Smooth muscle cell (in vitro differentiated cells): ENCODE measurements at regions not wholly inside any gene's neighbourhood (a gene's known extent, or its start where the extent isn't known, plus 50 kb on each side); places are given as distances from the start of the nearest gene placed in this dataset.

Source experiments
- DNase-seq: peaks from one replicate; lab custom pipeline; 2025; ENCODE audit not compliant: unreplicated experiment; lab: John Stamatoyannopoulos, UW
- H2AFZ ChIP-seq: fragments of 200-600 bp; sonication (generic); 2 replicates; pipeline ENCODE4 v1.6.0; 2016; ENCODE audit warnings: antibody characterized with exemption, low read depth, mild to moderate bottlenecking
- H3F3A ChIP-seq: fragments of 200-600 bp; sonication (generic); 2 replicates; pipeline ENCODE4 v1.6.0; 2017; ENCODE audit warnings: antibody characterized with exemption, low read depth
- H3K27ac ChIP-seq: fragments of 200-600 bp; sonication (generic); 2 replicates; pipeline ENCODE4 v1.5.1; 2016; ENCODE audit warnings: low read depth, mild to moderate bottlenecking
- H3K27me3 ChIP-seq: fragments of 200-600 bp; sonication (generic); 2 replicates; pipeline ENCODE4 v1.6.1; 2016; ENCODE audit warnings: low read depth, mild to moderate bottlenecking
- H3K36me3 ChIP-seq: fragments of 200-600 bp; sonication (generic); 2 replicates; pipeline ENCODE4 v1.5.1; 2016; ENCODE audit warnings: low read depth
- H3K4me1 ChIP-seq: fragments of 200-600 bp; sonication (generic); 2 replicates; pipeline ENCODE4 v1.5.1; 2016; ENCODE audit warnings: low read depth
- H3K4me2 ChIP-seq: fragments of 200-600 bp; sonication (generic); 2 replicates; pipeline ENCODE4 v1.6.0; 2016; ENCODE audit warnings: mild to moderate bottlenecking
- H3K4me3 ChIP-seq: fragments of 200-600 bp; sonication (generic); 2 replicates; pipeline ENCODE4 v1.5.1; 2016; ENCODE audit warnings: mild to moderate bottlenecking
- H3K79me2 ChIP-seq: fragments of 200-600 bp; sonication (generic); 2 replicates; pipeline ENCODE4 v1.6.0; 2016; ENCODE audit warnings: low read depth, mild to moderate bottlenecking
- H3K9ac ChIP-seq: fragments of 200-600 bp; sonication (generic); 2 replicates; pipeline ENCODE4 v1.6.0; 2016; ENCODE audit warnings: low read depth
- H3K9me3 ChIP-seq: fragments of 200-600 bp; sonication (generic); replicated peaks from 2 replicates; pipeline ENCODE4 v1.5.1; 2016; ENCODE audit warnings: low read depth
- H4K20me1 ChIP-seq: fragments of 200-600 bp; sonication (generic); 2 replicates; pipeline ENCODE4 v1.6.0; 2016; ENCODE audit warnings: low read depth
- CTCF ChIP-seq: fragments of 200-600 bp; sonication (generic); IDR thresholded peaks from 2 replicates; pipeline ENCODE4 v1.5.1; 2017; ENCODE audit warnings: borderline replicate concordance, mild to moderate bottlenecking, antibody characterized with exemption; ENCODE audit not compliant: insufficient read depth, poor library complexity, severe bottlenecking
- WGBS: methylation state at CpG from one replicate; pipeline ENCODE4 v1.1.7; 2016; ENCODE audit warnings: low lambda C conversion rate; 5-methylcytosine and 5-hydroxymethylcytosine counted together

- 79% methylated on average over 1 of the region's 1 CpG for WGBS
- TF ChIP-seq CTCF: no peak
- Histone ChIP-seq H3K9me3 (no peaks in the 10 kb centered on the region), H3K27ac (no peak overlapping the region), H3K4me2 (no peak overlapping the region), H3K27me3 (no peaks in the 10 kb centered on the region), H3F3A (peaks cover 14% of the 10 kb centered on the region), H2AFZ (peak overlapping the region; percentile 38), H3K79me2 (no peaks in the 10 kb centered on the region), H4K20me1 (no peaks in the 10 kb centered on the region), H3K36me3 (no peaks in the 10 kb centered on the region), H3K4me3 (no peak overlapping the region), H3K4me1 (peaks cover 8% of the 10 kb centered on the region), H3K9ac (no peak overlapping the region)
- no peak for DNase-seq
These were observed 555.6 kb downstream of the CCDC85A start for GRCh38 chr2:56739413-56739812.

GRCh38 chr2:56741601-56742102, 557.9 kb downstream of the CCDC85A start:
- H2AFZ ChIP-seq: no peak overlapping the region
- no peak for DNase-seq
- H3K4me1 ChIP-seq: peaks cover 8% of the 10 kb centered on the region
- WGBS: 28% methylated on average over 5 of the region's 5 CpGs
- no peak for TF ChIP-seq CTCF
- peak overlapping the region; percentile 82 for H3K4me2 ChIP-seq
- H3F3A ChIP-seq: peaks cover 14% of the 10 kb centered on the region
- H4K20me1 ChIP-seq: no peaks in the 10 kb centered on the region
- H3K36me3 ChIP-seq: no peaks in the 10 kb centered on the region
- H3K79me2 ChIP-seq: no peaks in the 10 kb centered on the region
- H3K4me3 ChIP-seq: peak overlapping the region; percentile 26
- H3K9me3 ChIP-seq: no peaks in the 10 kb centered on the region
- peak overlapping the region; percentile 87 for H3K27ac ChIP-seq
- H3K27me3 ChIP-seq: no peaks in the 10 kb centered on the region
- H3K9ac ChIP-seq: peak overlapping the region; percentile 1

- no peak overlapping the region for H2AFZ ChIP-seq
- no peaks in the 10 kb centered on the region for H3K27me3 ChIP-seq
- no peak overlapping the region for H3K4me2 ChIP-seq
- TF ChIP-seq CTCF: no peak
- H3K79me2 ChIP-seq: no peaks in the 10 kb centered on the region
- H3F3A ChIP-seq: peaks cover 14% of the 10 kb centered on the region
- WGBS: 86% methylated on average over 3 of the region's 3 CpGs
- H3K9me3 ChIP-seq: no peaks in the 10 kb centered on the region
- DNase-seq: no peak
- no peaks in the 10 kb centered on the region for H4K20me1 ChIP-seq
- H3K9ac ChIP-seq: no peak overlapping the region
- H3K36me3 ChIP-seq: no peaks in the 10 kb centered on the region
- H3K4me3 ChIP-seq: no peak overlapping the region
- peaks cover 8% of the 10 kb centered on the region for H3K4me1 ChIP-seq
- no peak overlapping the region for H3K27ac ChIP-seq
These were observed 560.0 kb downstream of the CCDC85A start for GRCh38 chr2:56743807-56744206.

- no peaks in the 10 kb centered on the region for H4K20me1 ChIP-seq
- no peaks in the 10 kb centered on the region for H3K27me3 ChIP-seq
- no peak overlapping the region for H3K4me3 ChIP-seq
- H2AFZ ChIP-seq: no peak overlapping the region
- no peaks in the 10 kb centered on the region for H3F3A ChIP-seq
- H3K36me3 ChIP-seq: no peaks in the 10 kb centered on the region
- peak; percentile 65 for TF ChIP-seq CTCF
- H3K9ac ChIP-seq: no peak overlapping the region
- no peak for DNase-seq
- no peak overlapping the region for H3K4me2 ChIP-seq
- H3K27ac ChIP-seq: no peak overlapping the region
- H3K79me2 ChIP-seq: no peaks in the 10 kb centered on the region
- no peaks in the 10 kb centered on the region for H3K9me3 ChIP-seq
- WGBS: 27% methylated on average over 2 of the region's 2 CpGs
- no peaks in the 10 kb centered on the region for H3K4me1 ChIP-seq
These were observed 565.5 kb downstream of the CCDC85A start for GRCh38 chr2:56749152-56749752.
